ENCODE measurements at regions not wholly inside any gene's neighbourhood (a gene's known extent, or its start where the extent isn't known, plus 50 kb on each side); places are given as distances from the start of the nearest gene placed in this dataset.
"Not testable (repeated sequence)": the region's sequence is repeated elsewhere in the genome, so short reads cannot be mapped to it uniquely, and the experiment has no call there.

GRCh38 chr6:168376811-168377483 is 57.4 kb upstream of the DACT2 start:
- no peak overlapping the region for H3K27ac ChIP-seq (ENCODE audit: low read length)
- peak overlapping the region in 1 of 2 donors; percentile 22 for H3K4me3 ChIP-seq (ENCODE audit: low read length in 2 of 2)
- H3K4me1 ChIP-seq (ENCODE audit: control insufficient read depth, insufficient read depth, low read length), result peaks cover 18% of the 10 kb centered on the region

GRCh38 chr6:168377484-168377855 is 57.9 kb upstream of the DACT2 start:
- Histone ChIP-seq H3K9ac (ENCODE audit: low read length in 2 of 2) (peak overlapping the region in 1 of 2 donors; percentile 10), H3K4me3 (ENCODE audit: low read length in 2 of 2) (peak overlapping the region in 1 of 2 donors; percentile 22), H3K36me3 (ENCODE audit: control insufficient read depth in 2 of 2, insufficient read depth in 2 of 2, low read length in 2 of 2) (no peaks in the 10 kb centered on the region), H3K9me3 (ENCODE audit: control insufficient read depth in 2 of 2, low read length in 2 of 2) (no peaks in the 10 kb centered on the region), H3K4me1 (ENCODE audit: control insufficient read depth, insufficient read depth, low read length) (peaks cover 18% of the 10 kb centered on the region), H3K27me3 (ENCODE audit: control insufficient read depth in 1 of 2, insufficient read depth in 2 of 2, low read length in 2 of 2) (no peaks in the 10 kb centered on the region), H3K27ac (ENCODE audit: low read length) (no peak overlapping the region)

More at GRCh38 chr6:168376811-168377483, 57.4 kb upstream of the DACT2 start:
- H3K36me3 ChIP-seq (ENCODE audit: control insufficient read depth in 2 of 2, insufficient read depth in 2 of 2, low read length in 2 of 2), result no peaks in the 10 kb centered on the region
- no peaks in the 10 kb centered on the region for H3K9me3 ChIP-seq (ENCODE audit: control insufficient read depth in 2 of 2, low read length in 2 of 2)
- H3K9ac ChIP-seq (ENCODE audit: low read length in 2 of 2), result no peak overlapping the region
- H3K27me3 ChIP-seq (ENCODE audit: control insufficient read depth in 1 of 2, insufficient read depth in 2 of 2, low read length in 2 of 2), result no peaks in the 10 kb centered on the region

DNA sequence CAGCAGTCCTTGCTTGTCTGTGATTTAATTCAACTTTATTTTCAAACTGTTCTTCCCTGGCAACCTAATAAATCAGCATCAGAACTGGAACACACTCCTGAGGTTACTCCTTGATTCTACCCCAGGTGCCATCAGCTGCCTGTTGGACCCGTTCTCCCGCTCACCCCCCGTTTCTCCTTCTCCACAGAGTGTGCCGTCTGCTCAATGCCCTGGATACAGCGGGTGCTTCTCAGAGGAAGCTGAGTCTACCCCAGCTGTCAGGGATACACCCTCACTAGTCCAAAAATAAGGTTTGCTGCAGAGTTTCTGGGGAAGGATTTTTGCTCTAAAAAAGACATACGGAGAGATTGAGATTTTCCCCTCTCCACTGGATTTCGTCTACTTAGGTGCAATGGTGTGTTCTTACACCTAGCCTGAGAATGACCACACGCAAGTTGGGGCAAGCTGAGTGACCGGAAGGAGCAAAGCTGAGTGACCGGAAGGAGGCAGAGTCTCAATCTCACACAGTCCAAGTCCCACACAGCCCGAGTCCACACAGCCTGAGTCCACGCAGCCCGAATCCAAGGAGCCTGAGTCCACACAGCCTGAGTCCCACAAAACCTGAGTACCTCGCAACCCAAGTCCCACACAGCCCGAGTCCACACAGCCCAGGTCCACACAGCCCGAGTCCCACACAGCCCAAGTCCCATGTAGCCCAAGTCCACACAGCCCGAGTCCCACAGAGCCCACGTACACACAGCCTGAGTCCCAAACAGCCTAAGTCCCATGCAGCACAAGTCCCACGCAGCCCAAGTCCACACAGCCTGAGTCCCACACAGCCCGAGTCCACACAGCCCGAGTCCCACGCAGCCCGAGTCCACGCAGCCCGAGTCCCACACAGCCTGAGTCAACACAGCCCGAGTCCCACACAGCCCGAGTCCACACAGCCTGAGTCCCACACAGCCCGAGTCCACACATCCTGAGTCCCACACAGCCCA is 58.6 kb upstream of the DACT2 start:
- Histone ChIP-seq H3K27ac (ENCODE audit: low read length) (no peak overlapping the region), H3K4me1 (ENCODE audit: control insufficient read depth, insufficient read depth, low read length) (peaks cover 18% of the 10 kb centered on the region), H3K9me3 (ENCODE audit: control insufficient read depth in 2 of 2, low read length in 2 of 2) (no peaks in the 10 kb centered on the region), H3K27me3 (ENCODE audit: control insufficient read depth in 1 of 2, insufficient read depth in 2 of 2, low read length in 2 of 2) (no peaks in the 10 kb centered on the region), H3K4me3 (ENCODE audit: low read length in 2 of 2) (peak overlapping the region in 1 of 2 donors; percentile 22), H3K9ac (ENCODE audit: low read length in 2 of 2) (peak overlapping the region in 1 of 2 donors; percentile 10), H3K36me3 (ENCODE audit: control insufficient read depth in 2 of 2, insufficient read depth in 2 of 2, low read length in 2 of 2) (no peaks in the 10 kb centered on the region)

DNA sequence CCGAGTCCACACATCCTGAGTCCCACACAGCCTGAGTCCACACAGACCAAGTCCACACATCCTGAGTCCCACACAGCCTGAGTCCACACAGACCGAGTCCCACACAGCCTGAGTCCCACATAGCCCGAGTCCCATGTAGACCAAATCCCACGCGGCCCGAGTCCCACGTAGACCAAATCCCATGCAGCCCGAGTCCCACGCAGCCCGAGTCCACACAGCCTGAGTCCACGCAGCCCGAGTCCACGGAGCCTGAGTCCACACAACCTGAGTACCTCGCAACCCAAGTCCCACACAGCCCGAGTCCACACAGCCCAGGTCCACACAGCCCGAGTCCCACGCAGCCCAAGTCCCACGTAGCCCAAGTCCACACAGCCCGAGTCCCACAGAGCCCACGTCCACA is 60.0 kb upstream of the DACT2 start:
- H3K4me1 ChIP-seq (ENCODE audit: control insufficient read depth, insufficient read depth, low read length), result peaks cover 16% of the 10 kb centered on the region
- H3K9me3 ChIP-seq (ENCODE audit: control insufficient read depth in 2 of 2, low read length in 2 of 2), result not testable (repeated sequence)

GRCh38 chr6:168380166-168380955 is 60.6 kb upstream of the SMOC2 start:
- H3K27me3 ChIP-seq (ENCODE audit: control insufficient read depth in 1 of 2, insufficient read depth in 2 of 2, low read length in 2 of 2); H3K36me3 ChIP-seq (ENCODE audit: control insufficient read depth in 2 of 2, insufficient read depth in 2 of 2, low read length in 2 of 2); H3K9ac ChIP-seq (ENCODE audit: low read length in 2 of 2); H3K4me3 ChIP-seq (ENCODE audit: low read length in 2 of 2); H3K27ac ChIP-seq (ENCODE audit: low read length); H3K9me3 ChIP-seq (ENCODE audit: control insufficient read depth in 2 of 2, low read length in 2 of 2): not testable (repeated sequence)
- H3K4me1 ChIP-seq (ENCODE audit: control insufficient read depth, insufficient read depth, low read length), result peaks cover 15% of the 10 kb centered on the region

More for the DNA sequence above, 60.0 kb upstream of the DACT2 start:
- H3K36me3 ChIP-seq (ENCODE audit: control insufficient read depth in 2 of 2, insufficient read depth in 2 of 2, low read length in 2 of 2); H3K27me3 ChIP-seq (ENCODE audit: control insufficient read depth in 1 of 2, insufficient read depth in 2 of 2, low read length in 2 of 2); H3K4me3 ChIP-seq (ENCODE audit: low read length in 2 of 2); H3K9ac ChIP-seq (ENCODE audit: low read length in 2 of 2); H3K27ac ChIP-seq (ENCODE audit: low read length): not testable (repeated sequence)

GRCh38 chr6:168380956-168381605 is 59.9 kb upstream of the SMOC2 start:
- Histone ChIP-seq H3K4me3 (ENCODE audit: low read length in 2 of 2) (no peak overlapping the region), H3K9me3 (ENCODE audit: control insufficient read depth in 2 of 2, low read length in 2 of 2) (no peaks in the 10 kb centered on the region), H3K9ac (ENCODE audit: low read length in 2 of 2) (no peak overlapping the region), H3K27ac (ENCODE audit: low read length) (no peak overlapping the region), H3K27me3 (ENCODE audit: control insufficient read depth in 1 of 2, insufficient read depth in 2 of 2, low read length in 2 of 2) (no peaks in the 10 kb centered on the region), H3K4me1 (ENCODE audit: control insufficient read depth, insufficient read depth, low read length) (peaks cover 20% of the 10 kb centered on the region), H3K36me3 (ENCODE audit: control insufficient read depth in 2 of 2, insufficient read depth in 2 of 2, low read length in 2 of 2) (no peaks in the 10 kb centered on the region)

DNA sequence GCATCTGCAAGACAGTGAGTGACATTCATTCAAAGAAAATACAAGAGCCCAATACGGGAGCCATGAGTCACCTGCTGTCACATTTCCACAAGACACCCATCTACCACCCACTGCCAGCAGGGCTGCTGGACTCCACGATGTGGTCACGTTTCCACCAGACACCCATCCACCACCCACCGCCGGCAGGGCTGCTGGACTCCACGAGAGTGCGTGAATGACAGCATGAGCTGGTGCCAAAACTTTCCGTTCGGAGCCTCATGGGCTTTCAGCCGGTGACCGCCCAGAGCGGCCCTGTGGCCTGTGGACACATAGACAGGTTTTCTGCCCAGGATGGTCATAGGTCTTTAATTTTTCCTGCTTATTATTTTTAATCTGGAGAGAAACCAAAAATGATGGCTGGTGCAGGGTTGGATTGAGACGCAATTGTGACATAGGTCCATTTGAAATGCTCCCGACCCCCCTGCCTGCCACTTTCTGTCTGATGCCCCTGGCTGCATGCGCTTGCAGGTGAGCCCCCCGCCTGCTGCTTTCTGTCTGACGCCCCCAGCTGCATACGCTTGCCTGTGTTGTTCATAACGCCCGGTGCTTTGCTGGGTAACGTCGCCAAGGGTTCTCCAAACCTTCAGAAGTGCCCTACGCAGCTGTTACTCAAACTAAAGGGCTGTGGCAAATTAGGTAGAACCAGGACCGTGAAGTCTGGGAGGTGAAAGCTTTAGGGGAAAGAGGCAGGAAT is 59.1 kb upstream of the SMOC2 start:
- H3K9me3 ChIP-seq (ENCODE audit: control insufficient read depth in 2 of 2, low read length in 2 of 2), result no peaks in the 10 kb centered on the region
- no peak overlapping the region for H3K27ac ChIP-seq (ENCODE audit: low read length)
- H3K36me3 ChIP-seq (ENCODE audit: control insufficient read depth in 2 of 2, insufficient read depth in 2 of 2, low read length in 2 of 2), result no peaks in the 10 kb centered on the region
- H3K4me3 ChIP-seq (ENCODE audit: low read length in 2 of 2), result no peak overlapping the region
- peaks cover 20% of the 10 kb centered on the region for H3K4me1 ChIP-seq (ENCODE audit: control insufficient read depth, insufficient read depth, low read length)
- no peaks in the 10 kb centered on the region for H3K27me3 ChIP-seq (ENCODE audit: control insufficient read depth in 1 of 2, insufficient read depth in 2 of 2, low read length in 2 of 2)
- no peak overlapping the region for H3K9ac ChIP-seq (ENCODE audit: low read length in 2 of 2)

GRCh38 chr6:168383062-168383854 is 57.7 kb upstream of the SMOC2 start:
- no peak overlapping the region for H3K27ac ChIP-seq (ENCODE audit: low read length)
- H3K27me3 ChIP-seq (ENCODE audit: control insufficient read depth in 1 of 2, insufficient read depth in 2 of 2, low read length in 2 of 2), result no peaks in the 10 kb centered on the region
- peaks cover 9% of the 10 kb centered on the region for H3K4me1 ChIP-seq (ENCODE audit: control insufficient read depth, insufficient read depth, low read length)
- no peak overlapping the region for H3K4me3 ChIP-seq (ENCODE audit: low read length in 2 of 2)
- no peaks in the 10 kb centered on the region for H3K36me3 ChIP-seq (ENCODE audit: control insufficient read depth in 2 of 2, insufficient read depth in 2 of 2, low read length in 2 of 2)
- H3K9ac ChIP-seq (ENCODE audit: low read length in 2 of 2), result no peak overlapping the region
- no peaks in the 10 kb centered on the region for H3K9me3 ChIP-seq (ENCODE audit: control insufficient read depth in 2 of 2, low read length in 2 of 2)
